WERI-Rb-1 (cell line): ENCODE measurements at regions not wholly inside any gene's neighbourhood (a gene's known extent, or its start where the extent isn't known, plus 50 kb on each side); places are given as distances from the start of the nearest gene placed in this dataset.
"Not testable (repeated sequence)": the region's sequence is repeated elsewhere in the genome, so short reads cannot be mapped to it uniquely, and the experiment has no call there.

Experiments
- DNase-seq: peaks from one replicate; pipeline ENCODE4 v3.0.0-alpha.2; 2020
- H3K27ac ChIP-seq: fragments of 250-450 bp; sonication (Bioruptor Pico); 2 replicates; pipeline ENCODE4 v1.5.1; 2020; ENCODE audit warnings: mild to moderate bottlenecking, moderate library complexity
- H3K27me3 ChIP-seq: fragments of 250-450 bp; sonication (Bioruptor Pico); 2 replicates; pipeline ENCODE4 v1.5.1; 2021; ENCODE audit warnings: mild to moderate bottlenecking, low read depth, moderate library complexity; ENCODE audit not compliant: insufficient read depth, severe bottlenecking
- H3K36me3 ChIP-seq: fragments of 250-450 bp; sonication (Bioruptor Pico); 2 replicates; pipeline ENCODE4 v1.5.1; 2020; ENCODE audit warnings: mild to moderate bottlenecking, moderate library complexity
- H3K4me3 ChIP-seq: 2 replicates; pipeline ENCODE4 v1.5.1; 2011; ENCODE audit warnings: low read depth, mild to moderate bottlenecking, control low read depth, low read length
- H3K9me3 ChIP-seq: fragments of 250-450 bp; sonication (Bioruptor Pico); 2 replicates; pipeline ENCODE4 v1.5.1; 2021; ENCODE audit warnings: mild to moderate bottlenecking, moderate library complexity; ENCODE audit not compliant: severe bottlenecking
- TF ChIP-seq, protein P1 (sequence below): IDR thresholded peaks from 2 replicates; pipeline ENCODE4 v1.5.1; 2011; ENCODE audit warnings: low read depth, mild to moderate bottlenecking, control low read depth, inconsistent platforms, low read length

- H3K4me3 ChIP-seq, result no peak overlapping the region
- no peaks in the 10 kb centered on the region for H3K27me3 ChIP-seq
- no peak for DNase-seq
- peaks cover 6% of the 10 kb centered on the region for H3K9me3 ChIP-seq
- no peak overlapping the region for H3K27ac ChIP-seq
- TF ChIP-seq, protein P1, sequence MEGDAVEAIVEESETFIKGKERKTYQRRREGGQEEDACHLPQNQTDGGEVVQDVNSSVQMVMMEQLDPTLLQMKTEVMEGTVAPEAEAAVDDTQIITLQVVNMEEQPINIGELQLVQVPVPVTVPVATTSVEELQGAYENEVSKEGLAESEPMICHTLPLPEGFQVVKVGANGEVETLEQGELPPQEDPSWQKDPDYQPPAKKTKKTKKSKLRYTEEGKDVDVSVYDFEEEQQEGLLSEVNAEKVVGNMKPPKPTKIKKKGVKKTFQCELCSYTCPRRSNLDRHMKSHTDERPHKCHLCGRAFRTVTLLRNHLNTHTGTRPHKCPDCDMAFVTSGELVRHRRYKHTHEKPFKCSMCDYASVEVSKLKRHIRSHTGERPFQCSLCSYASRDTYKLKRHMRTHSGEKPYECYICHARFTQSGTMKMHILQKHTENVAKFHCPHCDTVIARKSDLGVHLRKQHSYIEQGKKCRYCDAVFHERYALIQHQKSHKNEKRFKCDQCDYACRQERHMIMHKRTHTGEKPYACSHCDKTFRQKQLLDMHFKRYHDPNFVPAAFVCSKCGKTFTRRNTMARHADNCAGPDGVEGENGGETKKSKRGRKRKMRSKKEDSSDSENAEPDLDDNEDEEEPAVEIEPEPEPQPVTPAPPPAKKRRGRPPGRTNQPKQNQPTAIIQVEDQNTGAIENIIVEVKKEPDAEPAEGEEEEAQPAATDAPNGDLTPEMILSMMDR, result no peak
- no peaks in the 10 kb centered on the region for H3K36me3 ChIP-seq
Observed at GRCh38 chr6:5832668-5833067, 174.1 kb downstream of the NRN1 start.

- H3K4me3 ChIP-seq, DNase-seq, H3K9me3 ChIP-seq, H3K36me3 ChIP-seq, H3K27me3 ChIP-seq, H3K27ac ChIP-seq: not testable (repeated sequence)
Observed at GRCh38 chr6:5831219-5831862, 175.4 kb downstream of the NRN1 start.

GRCh38 chr6:5828296-5828695 lies 178.4 kb downstream of the NRN1 start:
- Histone ChIP-seq H3K27me3 (no peaks in the 10 kb centered on the region), H3K4me3 (no peak overlapping the region), H3K27ac (no peak overlapping the region), H3K36me3 (no peaks in the 10 kb centered on the region), H3K9me3 (peaks cover under 1% of the 10 kb centered on the region)
- no peak for DNase-seq
- TF ChIP-seq, protein P1, result no peak

GRCh38 chr6:5827056-5827904 lies 179.4 kb downstream of the NRN1 start:
- H3K27me3 ChIP-seq, result no peaks in the 10 kb centered on the region
- DNase-seq, result no peak
- H3K36me3 ChIP-seq, result no peaks in the 10 kb centered on the region
- TF ChIP-seq, protein P1, result no peak
- peaks cover 6% of the 10 kb centered on the region for H3K9me3 ChIP-seq
- no peak overlapping the region for H3K27ac ChIP-seq
- H3K4me3 ChIP-seq, result no peak overlapping the region

DNA sequence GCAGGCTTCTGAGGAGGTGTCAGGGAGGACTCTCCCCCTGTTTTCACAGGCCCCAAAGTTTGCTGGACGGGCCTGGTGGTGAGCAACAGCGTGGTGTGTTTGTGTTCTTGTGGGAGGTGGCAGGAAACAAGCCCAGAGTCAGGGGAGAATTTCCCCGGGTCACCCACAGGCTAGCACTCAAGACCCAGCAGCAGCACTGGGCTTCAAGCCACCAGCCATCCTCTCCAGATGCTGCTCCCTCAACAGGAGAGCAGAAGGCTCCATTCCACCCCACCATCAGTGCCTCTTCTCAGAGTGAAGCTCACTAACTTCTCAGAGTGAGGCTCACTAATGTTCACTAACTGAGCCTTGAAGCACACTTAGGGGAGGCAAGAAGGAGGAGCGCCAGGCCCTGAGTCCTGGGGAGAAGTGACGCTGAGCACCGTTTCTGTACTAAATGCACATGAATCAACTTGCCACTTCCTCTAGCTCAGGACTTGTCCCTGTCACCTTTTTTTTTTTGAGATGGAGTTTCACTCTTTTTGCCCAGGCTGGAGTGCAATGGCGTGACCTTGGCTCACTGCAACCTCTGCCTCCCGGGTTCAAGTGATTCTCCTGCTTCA lies 182.2 kb downstream of the NRN1 start:
- H3K9me3 ChIP-seq, H3K27me3 ChIP-seq, H3K36me3 ChIP-seq, H3K27ac ChIP-seq, DNase-seq, H3K4me3 ChIP-seq: not testable (repeated sequence)
